ENCODE measurements at regions not wholly inside any gene's neighbourhood (a gene's known extent, or its start where the extent isn't known, plus 50 kb on each side); places are given as distances from the start of the nearest gene placed in this dataset.

DNA sequence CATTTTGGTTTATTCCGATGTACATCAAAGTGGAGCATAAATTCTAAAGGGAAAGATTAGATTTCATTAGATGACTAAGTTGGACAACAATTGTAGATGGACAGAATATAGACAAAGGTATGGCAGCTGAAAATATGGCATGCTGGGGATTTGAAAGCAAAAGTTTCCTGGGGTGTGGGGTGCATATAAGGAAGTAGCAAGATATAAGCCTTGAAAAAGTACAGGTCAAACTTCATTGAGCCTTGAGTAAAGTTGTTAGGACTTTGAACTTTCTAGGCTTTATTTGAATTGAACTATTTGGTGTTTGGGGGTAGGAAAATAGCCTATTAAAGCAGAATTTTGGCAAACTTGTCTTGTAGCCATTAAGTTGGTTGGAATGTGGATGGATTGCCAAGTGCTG lies 75.8 kb upstream of the KCNJ16 start:
- TF ChIP-seq CTCF (IDR thresholded peaks at IDR 0.05), result no peak
- TF ChIP-seq POLR2A (IDR thresholded peaks at IDR 0.05), result no peak

Measured in esophagus squamous epithelium (tissue), 4 donors.